ENCODE measurements at regions not wholly inside any gene's neighbourhood (a gene's known extent, or its start where the extent isn't known, plus 50 kb on each side); places are given as distances from the start of the nearest gene placed in this dataset.
A peak's percentile ranks its signal among the peaks of the same experiment; 100 is the strongest.

DNA sequence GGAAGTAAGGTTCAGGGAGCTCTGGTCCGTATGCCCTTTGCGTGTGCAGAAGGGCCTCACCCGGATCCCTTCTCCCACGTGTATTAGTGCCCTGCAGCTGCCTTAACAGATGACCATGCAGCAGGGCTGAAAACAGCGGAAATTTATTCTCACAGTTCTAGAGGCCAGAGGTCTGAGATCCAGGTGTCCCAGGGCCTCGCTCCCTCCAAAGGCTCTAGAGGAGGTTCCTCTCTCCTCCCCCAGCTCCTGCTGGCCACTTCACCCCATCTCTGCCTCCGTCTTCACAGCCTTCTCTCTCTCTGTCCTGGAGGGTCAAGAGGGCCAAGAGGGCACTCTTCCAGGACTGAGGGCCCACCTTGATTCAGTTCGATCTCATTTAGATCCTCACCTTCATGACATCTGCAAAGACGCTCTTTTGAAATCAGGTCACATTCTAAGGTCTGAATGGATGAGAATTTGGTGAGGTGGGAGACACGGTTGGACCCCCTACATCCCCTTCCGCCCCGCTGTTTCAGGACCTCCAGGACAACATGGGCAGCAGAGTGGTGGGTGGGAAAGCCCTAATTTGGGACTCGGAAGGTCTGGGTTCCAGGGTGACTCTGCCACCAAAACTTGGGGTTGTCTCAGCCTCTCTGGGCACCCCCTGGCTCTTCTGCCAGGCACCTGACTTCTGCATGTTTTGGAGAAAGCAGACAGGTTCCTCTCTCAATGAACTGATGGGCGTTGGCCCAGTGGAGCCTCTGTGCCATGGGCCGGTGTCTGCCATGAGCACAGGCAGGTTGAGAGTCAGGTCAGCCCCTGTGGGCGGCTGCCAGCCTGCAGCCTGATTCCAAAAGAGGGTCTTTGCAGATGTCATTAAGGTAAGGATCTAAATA lies 361.2 kb downstream of the SEC14L1 start:
- no peak for DNase-seq (ENCODE audit: low read depth)

DNA sequence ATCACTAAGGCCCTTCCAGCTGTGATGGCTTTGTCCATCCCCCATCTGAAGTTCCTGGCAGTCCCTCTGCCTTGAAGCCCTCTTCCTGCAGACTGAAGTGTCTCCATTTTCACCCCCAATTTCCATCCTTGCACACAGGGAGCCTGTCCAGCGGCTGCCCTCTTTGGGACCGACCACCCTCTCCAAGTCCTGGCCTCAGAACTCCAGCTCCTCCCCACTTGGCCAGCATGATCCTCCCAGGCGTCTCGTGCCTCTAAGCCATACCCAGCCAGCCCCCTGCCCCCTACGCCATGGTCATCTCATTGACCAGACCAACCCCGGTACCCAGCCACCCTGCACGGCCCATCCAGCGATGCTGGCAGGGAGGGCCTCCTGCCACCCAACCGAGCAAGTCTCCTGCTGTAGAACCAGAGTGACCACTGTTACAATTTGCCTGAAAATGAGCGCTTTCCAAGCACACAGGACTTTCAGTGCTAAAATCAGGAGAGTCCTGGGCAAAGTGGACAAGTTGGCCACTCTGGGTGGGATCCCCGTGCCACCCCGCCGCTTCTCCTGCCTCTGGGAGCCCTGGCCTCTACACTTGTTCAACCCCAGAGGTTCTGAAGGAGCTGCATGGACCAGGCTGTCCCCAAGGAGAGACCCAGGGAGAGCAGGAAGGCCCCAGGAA lies 362.0 kb downstream of the SEC14L1 start:
- DNase-seq (ENCODE audit: low read depth), result no peak

DNA sequence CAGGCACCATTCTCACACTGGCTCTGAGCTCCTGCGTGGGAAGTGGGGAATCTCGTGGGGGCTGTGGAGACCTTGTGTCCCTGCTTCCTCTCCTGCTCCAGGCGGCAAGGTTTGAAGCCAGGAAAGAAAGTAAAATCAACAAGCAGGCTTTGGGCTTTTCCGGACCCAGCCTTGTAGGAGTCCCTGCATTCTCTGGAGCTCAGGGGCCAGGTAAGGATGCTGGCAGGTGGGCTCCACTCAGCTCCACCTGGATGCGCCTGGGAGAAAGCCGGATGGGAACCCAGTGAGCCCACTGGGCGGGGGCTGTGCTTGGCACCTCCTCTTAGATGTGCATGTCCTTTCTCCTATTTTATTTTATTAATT lies 362.5 kb downstream of the SEC14L1 start:
- no peak for DNase-seq (ENCODE audit: low read depth)

DNA sequence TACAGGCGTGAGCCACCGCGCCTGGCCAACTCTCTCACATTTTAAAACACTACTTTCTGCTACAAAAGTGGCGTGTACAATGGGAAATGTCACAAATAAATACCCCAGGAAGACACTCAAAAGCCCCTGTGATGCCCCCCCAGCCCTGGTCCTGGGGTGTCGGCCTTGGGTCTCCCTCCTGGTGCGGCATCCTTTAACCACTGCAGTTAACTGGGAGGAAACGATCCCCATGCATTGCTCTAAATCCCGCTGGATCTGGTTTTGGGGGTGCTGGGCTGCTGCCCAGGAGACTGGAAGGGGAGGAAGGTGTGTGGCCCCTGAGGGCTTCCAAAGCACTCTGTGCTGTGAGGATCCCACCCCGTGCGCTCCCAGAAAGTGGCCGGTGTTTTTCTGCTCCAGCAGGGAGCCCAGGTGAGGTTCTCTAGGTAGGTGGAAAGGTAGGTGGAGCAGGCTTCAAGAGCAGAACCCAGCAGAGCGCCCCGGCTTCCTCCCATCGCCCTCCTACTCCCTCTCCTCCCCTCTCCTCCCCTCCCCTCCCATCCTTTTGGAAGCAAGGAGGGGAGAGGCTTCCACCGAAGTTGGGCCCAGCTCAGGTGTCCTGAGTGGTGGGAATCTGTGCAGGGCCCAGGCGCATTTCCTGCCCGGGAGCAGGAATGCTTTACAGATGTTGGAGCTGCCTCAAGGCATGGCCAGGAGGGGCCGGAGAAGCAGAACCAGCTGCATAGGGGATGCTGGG lies 363.3 kb downstream of the SEC14L1 start:
- DNase-seq (ENCODE audit: low read depth), result no peak

DNA sequence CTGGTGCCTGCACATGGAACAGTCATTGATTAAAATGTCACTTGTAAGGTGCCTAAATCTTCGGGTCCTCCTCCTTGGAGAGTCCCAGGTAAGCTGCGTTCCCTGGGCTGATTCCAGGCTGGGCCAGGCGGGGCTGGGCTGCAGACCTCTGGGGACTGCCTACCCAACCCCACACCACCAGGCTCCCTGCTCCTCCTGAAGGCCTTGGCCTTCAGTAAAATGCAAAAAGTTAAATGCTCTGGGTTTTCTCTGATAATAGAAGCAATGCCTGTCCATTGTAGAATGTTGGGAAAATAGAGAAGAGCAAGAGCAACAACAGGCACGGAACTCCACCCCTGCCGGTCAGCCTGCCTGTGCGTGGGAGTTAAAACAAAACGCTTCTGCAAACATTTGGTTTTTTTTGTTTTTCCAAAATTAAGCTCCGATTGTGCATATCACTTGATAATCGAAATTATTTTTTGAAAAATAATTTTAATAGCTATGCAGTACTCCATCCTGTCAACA lies 363.9 kb downstream of the SEC14L1 start:
- DNase-seq (ENCODE audit: low read depth), result no peak

DNA sequence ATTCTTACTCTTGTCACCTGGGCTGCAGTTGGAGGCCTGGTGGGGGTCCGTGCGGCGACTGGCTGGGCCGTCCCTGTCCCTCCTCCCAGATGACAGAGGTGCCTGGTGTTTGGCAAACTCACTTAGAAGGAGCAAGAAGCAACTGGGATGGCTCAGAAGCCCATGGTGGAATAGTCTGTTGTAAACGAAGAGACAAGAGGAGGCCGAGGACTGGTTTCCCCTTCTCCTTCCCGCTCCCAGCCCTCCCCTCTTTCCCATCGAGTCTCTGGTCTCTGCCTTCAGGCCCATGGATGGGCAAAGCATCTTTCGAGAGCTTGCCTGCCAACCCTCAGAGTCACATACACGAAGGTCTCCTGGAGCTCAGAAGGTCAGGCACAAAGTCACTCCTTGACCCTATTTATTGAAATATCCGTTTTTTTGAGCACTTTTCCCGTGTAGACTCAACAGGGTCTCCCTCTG lies 364.4 kb downstream of the SEC14L1 start:
- no peak for DNase-seq (ENCODE audit: low read depth)

DNA sequence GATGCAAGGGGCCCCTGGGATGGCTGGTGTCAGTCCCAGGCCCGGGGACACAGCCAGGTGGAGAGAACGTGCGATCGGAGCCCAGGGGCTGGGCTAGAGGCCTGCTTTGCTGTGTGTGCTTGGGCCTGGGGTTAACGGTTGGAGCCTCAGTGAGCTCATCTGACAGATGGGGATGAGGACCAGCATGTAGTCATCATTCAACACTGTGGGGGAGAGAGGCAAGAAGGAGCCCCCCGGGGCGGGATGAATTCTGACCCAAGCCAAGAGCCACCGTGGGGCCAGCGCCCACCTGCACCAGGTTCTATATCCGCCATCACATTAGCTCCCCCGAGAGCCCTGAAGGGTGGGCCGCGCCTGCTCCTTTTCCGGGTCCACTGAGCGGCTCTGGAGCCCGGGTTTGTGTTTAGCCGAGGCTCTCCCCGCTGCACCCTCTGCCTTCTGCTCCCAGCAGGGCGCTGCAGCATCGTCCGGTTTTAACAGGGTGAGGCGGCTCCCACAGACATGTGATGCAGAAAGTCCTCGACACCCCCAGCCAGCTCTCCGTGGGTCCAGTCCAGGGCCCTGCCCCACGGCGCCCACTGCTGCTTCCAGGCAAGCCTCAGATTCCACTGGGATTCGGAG lies 365.7 kb downstream of the SEC14L1 start:
- no peak for DNase-seq (ENCODE audit: low read depth)

DNA sequence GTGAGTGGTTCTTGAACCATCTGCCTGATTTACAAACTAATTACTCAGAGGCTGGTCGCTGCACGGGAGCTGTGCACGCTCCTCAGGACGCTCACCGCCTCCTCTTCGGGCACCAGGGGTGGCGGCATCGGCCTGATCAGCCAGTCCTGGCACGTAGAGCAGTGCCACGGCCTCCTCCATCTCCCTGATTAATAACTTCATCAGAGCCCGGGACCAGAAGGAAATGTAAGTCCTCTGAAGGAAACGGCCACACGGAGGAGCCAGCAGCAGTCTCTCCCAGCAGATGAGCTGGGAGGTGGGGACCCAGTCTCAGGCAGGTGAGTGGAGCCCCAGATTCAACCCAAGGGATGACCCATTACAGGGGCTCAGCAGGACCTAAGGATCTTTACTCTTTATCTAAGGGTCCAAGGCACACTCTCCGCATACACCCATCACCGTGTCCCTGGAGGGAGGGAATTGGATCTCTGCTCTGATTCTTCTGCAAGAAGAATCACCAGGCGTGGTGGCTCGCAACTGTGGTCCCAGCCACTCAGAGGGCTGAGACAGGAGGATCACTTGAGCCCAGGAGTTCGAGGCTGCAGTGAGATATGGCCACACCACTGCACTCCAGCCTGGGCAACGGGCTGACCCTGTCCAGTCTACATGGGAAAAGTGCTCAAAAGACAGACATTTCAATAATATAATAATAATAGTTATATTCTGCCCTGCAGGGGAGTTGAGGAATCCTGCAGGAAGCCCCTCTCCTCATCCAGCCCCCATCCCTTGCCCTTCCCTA lies 366.5 kb downstream of the SEC14L1 start:
- DNase-seq (ENCODE audit: low read depth), result no peak

DNA sequence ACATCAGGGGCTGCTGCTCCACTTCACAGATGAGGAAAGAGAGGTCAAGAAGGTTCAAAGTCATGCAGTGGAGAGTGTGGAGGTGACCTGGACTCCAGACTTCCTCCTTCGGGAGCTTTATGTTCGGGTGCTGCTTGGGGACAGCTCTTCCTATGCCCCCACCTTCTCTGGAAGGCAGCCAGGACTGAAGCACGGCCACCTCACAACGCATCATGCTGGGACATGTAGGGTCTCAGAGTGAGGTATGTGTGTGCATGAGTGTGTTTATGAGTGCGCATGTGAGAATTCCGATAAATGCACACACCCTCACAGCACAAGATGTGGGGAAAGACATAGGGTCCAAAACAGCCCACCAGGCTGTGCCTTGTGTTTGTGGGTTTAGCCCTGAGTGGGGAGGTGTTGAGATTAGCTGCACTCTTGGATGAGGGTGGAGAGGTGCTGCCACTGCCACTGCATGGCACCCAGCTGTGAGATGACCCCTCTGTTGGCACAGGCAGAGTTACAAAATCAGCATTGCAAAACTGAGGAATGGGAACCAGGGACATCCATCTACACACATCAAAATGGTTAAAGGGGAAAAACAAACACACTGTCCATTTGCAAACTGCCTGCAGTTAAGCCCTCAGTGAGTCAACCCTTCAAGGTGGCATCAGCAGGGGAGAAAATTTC lies 367.4 kb downstream of the SEC14L1 start:
- DNase-seq (ENCODE audit: low read depth), result no peak

DNA sequence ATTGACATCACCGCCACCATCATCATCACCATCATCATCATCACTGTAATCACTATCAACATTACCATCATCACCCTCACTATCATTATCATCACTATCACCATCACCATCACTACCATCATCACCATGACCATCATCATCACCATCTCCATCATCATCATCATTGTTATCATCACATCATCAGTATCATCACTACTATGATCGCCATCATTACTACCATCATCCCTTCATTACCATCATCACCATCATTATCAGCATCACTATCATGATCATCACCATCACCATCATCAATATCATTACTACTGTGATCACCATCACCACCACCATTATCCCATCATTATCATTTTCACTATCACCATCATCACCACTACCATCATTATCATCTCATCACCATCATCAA lies 368.3 kb downstream of the SEC14L1 start:
- DNase-seq (ENCODE audit: low read depth), result no peak

DNA sequence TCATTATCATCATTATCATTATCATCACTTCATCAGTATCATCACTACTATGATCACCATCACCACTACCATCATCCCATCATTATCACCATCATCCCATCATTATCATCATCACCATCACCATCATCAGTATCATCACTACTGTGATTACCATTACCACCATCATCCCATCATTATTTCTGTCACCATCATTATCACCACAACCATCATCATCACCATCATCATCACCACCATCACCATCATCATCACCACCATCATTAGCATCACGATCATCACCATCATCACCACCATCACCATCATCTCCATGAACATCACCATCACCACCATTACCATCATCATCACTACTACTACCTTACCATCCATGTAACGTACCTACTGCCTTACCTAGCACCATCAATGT lies 368.8 kb downstream of the SEC14L1 start:
- DNase-seq (ENCODE audit: low read depth), result no peak

DNA sequence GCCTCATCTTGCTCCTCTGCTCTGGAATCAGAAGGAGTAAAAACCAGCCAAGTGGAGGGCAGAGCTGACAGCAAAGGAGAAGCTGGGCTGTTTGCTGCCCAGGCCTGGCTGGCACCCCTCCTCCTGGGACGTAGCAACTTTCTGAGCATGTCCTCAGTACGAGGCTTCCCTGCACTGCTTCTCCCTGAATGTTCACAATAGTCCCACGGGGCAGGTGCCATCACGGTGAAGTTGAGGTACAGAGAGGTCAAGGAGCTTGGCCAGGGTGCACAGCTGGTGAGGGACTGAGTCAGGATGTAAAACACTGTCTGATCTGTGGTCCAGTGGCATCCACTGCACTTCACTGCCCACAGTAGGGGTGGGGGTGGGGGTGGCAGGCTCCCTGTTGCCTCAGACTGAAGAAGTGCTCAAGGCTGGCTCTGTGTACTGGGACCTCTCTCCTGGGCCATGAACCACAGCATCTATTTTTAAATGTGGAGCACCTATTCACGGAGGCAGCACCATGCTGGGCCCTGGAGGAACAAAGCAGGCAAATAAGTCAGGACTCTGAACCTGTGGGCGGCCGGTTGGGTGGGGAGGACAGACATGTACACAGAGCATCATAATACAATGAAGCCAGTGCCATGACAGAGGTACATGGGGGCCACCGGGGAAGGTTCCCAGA lies 369.5 kb downstream of the SEC14L1 start:
- no peak for DNase-seq (ENCODE audit: low read depth)

DNA sequence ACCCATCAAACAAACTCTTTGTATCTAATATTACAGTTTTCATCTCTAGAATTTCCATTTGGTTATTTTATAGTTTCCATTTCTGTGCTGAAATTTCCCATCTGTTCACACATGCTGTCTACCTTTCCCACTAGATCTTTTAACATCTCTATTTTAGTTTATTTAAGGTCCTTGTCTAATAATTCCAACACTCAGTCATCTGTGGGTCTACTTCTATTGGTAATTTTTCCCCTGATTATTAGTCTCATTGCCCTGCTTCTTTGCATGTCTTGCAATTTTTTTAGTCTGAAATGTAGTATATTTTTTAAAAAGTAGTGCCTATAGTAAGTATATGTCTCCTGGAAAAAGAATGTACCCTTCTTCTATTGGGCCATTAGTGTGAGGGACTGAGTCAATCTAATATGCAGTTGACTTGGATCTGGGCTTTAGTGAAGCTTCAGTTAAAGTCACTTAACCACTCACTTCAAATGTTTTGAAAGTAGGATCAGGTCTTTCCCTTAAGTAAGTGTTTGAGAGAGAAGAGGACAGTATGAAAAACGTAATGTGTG lies 370.8 kb downstream of the SEC14L1 start:
- no peak for DNase-seq (ENCODE audit: low read depth)

DNA sequence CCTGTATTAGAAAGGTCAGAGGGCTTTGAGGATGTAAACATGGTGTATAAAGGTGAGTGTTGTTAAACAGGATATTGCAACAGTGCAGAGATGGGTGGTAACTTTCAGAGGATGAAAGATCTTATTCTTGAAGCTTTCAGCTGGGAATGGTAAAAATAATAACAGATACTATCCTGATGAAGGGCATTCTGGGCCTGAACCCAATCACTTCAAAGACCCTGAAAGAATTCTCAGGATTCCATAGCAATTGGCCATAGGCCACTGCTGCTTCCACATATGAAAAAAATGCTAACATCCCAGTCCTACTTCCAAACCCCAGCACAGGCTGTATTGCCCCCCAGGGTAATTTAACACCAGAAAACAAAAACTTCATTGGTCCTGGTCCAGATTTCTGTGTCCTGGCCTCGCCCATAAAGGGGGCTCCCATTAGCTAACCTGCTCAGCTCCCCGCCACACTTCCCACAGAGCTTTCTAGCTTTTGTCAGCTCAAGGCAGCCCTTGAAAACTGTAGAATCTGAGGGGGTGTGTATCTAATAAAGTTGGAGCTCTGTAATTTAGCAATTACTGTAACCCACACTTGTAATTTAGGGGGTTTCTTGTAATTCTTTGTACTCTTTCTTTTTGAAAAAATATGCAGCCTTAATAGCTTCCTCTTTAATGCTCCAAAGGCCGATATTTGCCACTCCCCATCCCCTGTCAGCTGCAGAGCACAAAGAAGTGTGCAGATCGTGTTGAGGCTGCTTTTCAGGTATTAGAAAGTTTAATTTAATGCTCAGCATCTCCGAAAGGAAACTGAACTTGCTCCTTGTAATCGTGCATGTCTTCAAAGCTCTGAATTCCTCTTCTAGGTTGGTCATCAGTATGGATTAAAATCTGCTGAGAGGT lies 371.5 kb downstream of the SEC14L1 start:
- no peak for DNase-seq (ENCODE audit: low read depth)

DNA sequence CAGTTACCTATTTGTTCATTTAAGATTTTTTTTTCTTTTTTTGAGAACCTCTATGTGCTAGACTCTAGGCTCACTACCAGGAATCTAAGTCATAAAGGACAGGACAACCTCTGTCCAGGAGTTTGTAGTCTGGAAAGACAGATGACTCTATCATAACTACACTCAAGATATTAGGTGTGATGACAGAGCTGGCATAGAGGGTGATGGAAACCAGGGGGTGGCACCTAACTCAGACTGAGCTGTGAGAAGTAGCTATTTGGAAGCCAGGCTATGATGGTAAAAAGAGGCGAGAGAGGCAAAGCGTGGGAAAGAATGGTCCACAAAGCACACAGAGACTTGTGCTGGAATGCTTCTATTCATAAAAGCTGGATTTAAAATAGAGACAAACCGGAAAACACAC lies 372.3 kb downstream of the SEC14L1 start:
- no peak for DNase-seq (ENCODE audit: low read depth)

DNA sequence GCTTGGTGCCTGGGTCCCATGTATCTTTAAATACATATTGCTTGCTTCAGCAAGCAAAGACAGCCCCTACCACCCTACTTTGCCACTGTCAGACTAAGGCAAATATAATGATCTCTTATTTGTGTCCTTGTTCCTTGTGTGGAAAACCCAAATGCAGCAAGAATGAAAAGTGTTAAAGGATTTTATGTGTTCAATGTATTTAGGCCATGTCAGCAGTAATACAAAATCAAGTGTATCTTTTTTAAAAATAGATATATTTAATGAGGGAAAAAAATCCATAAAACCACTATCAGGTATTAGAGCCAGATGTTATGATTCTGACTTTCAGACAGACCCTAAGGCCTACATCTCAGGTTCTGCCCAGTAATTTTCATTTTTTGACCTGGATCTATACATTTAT lies 374.5 kb downstream of the SEC14L1 start:
- DNase-seq (ENCODE audit: low read depth), result no peak

DNA sequence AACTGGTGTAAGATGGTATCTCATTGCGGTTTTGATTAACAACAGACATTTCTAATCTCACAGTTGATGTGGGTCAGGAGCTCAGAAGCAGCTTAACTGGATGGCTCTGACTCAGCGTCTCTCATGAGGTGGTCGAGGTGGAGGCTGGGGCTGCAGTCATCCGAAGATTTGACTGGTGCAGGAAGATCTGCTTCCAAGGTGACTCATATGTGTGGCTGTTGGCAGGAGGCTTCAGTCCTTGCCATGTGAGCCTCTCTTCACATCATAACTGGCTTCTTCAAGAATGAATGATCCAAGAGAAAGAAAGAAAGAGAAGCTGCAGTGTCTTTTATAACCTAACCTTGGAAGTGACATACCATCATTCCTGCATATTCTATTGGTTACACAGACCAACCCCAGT lies 376.1 kb downstream of the SEC14L1 start:
- DNase-seq (ENCODE audit: low read depth), result peak; percentile 22

DNA sequence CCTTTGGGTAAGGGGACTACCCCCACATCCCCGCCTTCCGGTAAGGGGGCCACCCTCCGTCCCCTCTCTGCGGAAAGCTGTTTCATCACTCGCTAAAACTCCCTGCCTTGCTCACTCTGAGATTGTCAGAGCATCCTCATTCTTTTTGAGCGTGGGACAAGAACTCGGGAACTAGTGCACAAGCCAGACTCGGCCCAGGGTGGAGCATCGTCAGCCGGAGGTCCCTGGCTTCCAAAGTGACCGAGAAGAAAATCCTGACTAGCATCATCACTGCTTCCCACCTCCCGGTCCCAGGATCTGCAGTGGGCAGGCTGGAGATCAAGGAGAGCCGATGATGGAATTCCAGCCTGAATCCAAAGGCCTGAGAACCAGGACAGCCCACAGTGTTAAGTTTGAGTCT lies 380.3 kb downstream of the SEC14L1 start:
- no peak for DNase-seq (ENCODE audit: low read depth)

DNA sequence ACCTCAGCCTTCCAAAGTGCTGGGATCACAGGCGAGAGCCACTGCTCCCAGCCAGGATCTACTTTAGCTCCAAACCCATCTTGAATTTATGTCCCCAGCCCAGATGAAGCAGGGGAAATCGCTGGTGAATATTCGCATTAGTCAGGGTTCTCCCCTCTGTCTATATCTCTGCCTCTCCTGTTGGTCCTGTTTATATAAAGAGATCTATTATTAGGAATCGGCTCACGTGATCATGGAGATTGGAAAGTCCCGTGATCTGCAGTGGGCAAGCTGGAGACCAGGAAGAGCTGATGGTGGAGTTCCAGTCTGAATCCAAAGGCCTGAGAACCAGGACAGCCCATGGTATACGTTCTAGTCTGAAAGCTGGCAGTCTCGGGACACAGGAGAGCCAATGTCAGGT lies 382.8 kb downstream of the SEC14L1 start:
- no peak for DNase-seq (ENCODE audit: low read depth)
